Esophagus squamous epithelium (tissue), 5 donors: ENCODE measurements at regions not wholly inside any gene's neighbourhood (a gene's known extent, or its start where the extent isn't known, plus 50 kb on each side); places are given as distances from the start of the nearest gene placed in this dataset.

ENCODE experiments used
- DNase-seq: peaks from one replicate; lab custom pipeline; 2025; lab: John Stamatoyannopoulos, UW
- H3K27ac ChIP-seq, 4 donors: fragments of 200-600 bp; sonication (generic); one replicate each; pipeline ENCODE4 v1.5.1; 2016 to 2019; ENCODE audit warnings: mild to moderate bottlenecking in 1 of 4
- H3K27me3 ChIP-seq, 4 donors: fragments of 200-600 bp; sonication (generic); 1 replicate in 3 of 4; 2 replicates in 1 of 4; pipeline versions ENCODE4 v1.5.1 to v1.6.0; 2017 to 2021; ENCODE audit warnings: antibody characterized with exemption in 1 of 4
- H3K36me3 ChIP-seq, 3 donors: fragments of 200-600 bp; sonication (generic); one replicate each; pipeline ENCODE4 v1.5.1; 2016 to 2019
- H3K4me1 ChIP-seq, 3 donors: fragments of 200-600 bp; sonication (generic); one replicate each; pipeline ENCODE4 v1.5.1; 2017 to 2019
- H3K4me3 ChIP-seq, 4 donors: fragments of 200-600 bp; sonication (generic); 1 replicate in 3 of 4; 2 replicates in 1 of 4; pipeline ENCODE4 v1.5.1; 2016 to 2019; ENCODE audit warnings: mild to moderate bottlenecking in 2 of 4, moderate library complexity in 1 of 4
- H3K9me3 ChIP-seq, 3 donors: fragments of 200-600 bp; sonication (generic); one replicate each; pipeline ENCODE4 v1.5.1; 2016 to 2019
- CTCF ChIP-seq, 6 experiments: fragments of 450-650 bp in 4 of 6; fragments of 200-600 bp in 2 of 6; sonication (generic) in 2 of 6; IDR thresholded peaks; one replicate each; pipeline ENCODE4 v1.5.1; 2016 to 2019; ENCODE audit warnings: antibody characterized with exemption in 6 of 6, mild to moderate bottlenecking in 4 of 6, moderate library complexity in 4 of 6
- POLR2A ChIP-seq, 4 donors: fragments of 450-650 bp; IDR thresholded peaks; one replicate each; pipeline ENCODE4 v1.6.1; 2017; ENCODE audit warnings: antibody characterized with exemption in 4 of 4, mild to moderate bottlenecking in 4 of 4, moderate library complexity in 3 of 4
- WGBS, 2 donors: methylation state at CpG; one replicate each; pipeline ENCODE4 v1.1.5; 2018; 5-methylcytosine and 5-hydroxymethylcytosine counted together
- intact Hi-C: fragments of 100-400 bp; cut with DNase I; formaldehyde crosslinking; loops from one replicate; pipeline ENCODE4 v1.15.0; 2022
- donor health status: DM: yes; HTN: yes; CAD: no.

DNA sequence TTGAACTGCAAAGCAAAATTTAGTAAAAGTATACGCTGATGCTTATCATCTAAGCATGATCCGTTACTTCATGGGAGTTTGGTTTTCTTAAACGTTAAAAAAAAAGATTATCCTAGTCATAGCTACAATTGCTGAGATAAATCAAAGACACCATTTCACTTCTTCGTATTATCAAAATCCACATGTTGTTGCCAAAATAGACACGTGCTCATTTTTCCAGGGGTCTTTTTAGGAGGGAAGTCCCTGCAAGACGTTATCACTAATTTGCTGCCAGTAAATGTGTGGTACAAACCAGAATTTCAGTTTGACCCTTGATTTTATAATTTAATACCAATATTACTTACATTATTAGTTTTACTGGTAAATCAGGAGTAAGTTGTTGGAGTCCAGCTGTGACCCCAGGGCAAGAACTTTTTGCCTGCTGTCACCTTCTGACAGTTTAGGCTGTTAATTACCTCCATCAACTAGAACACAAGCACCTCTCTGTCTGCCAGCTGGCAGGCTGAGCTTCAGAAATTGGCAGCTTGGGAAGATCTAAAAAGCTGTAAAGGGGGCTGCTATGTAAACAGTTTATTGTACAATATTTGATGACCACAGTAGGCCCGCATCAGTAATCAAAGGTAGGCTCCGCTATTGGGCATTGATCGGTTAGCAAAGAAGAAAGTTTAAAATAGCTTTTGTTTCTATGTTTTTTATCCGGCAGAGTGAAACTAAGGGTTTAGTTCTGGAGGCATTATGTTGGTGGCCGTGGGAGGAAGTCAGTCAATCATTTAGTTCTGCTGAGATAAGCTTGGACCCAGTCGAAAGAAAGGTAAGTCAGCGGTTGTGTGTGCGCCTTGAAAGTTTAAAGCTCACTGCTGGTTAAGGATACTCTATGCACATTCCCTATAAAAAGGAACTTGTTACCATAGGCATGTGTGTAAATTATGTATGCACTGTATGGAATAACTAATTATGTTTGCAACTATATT is 196.4 kb downstream of the FBXO8 start:
- H3K9me3 ChIP-seq, result no peaks in the 10 kb centered on the region
- H3K36me3 ChIP-seq, result no peaks in the 10 kb centered on the region
- no peak for DNase-seq
- intact Hi-C loops, result no loop called here
- H3K4me3 ChIP-seq, result no peak overlapping the region
- no peaks in the 10 kb centered on the region for H3K4me1 ChIP-seq
- WGBS, 2 donors, result 45 to 51% methylated on average over 14 of the region's 14 CpGs
- no peaks in the 10 kb centered on the region for H3K27me3 ChIP-seq
- no peak overlapping the region for H3K27ac ChIP-seq
- TF ChIP-seq CTCF (IDR thresholded peaks at IDR 0.05) (no peak), POLR2A (IDR thresholded peaks at IDR 0.05) (no peak)

- no peak overlapping the region for H3K27ac ChIP-seq
Measured at GRCh38 chr4:174084981-174085380, 198.5 kb downstream of the FBXO8 start.

GRCh38 chr4:174084542-174084941 is 198.9 kb downstream of the FBXO8 start:
- Histone ChIP-seq H3K9me3 (no peaks in the 10 kb centered on the region), H3K27me3 (no peaks in the 10 kb centered on the region), H3K4me1 (no peaks in the 10 kb centered on the region), H3K4me3 (no peak overlapping the region), H3K27ac (no peak overlapping the region), H3K36me3 (no peaks in the 10 kb centered on the region)
- intact Hi-C loops, result no loop called here
- DNase-seq, result no peak
- TF ChIP-seq POLR2A (IDR thresholded peaks at IDR 0.05) (no peak), CTCF (IDR thresholded peaks at IDR 0.05) (no peak)
- WGBS, 2 donors, result 0% methylated on average over 1 of the region's 1 CpG; no CpG with 5 or more reads in 1 of the 2 donors

More at GRCh38 chr4:174084981-174085380, 198.5 kb downstream of the FBXO8 start:
- TF ChIP-seq CTCF (IDR thresholded peaks at IDR 0.05) (no peak), POLR2A (IDR thresholded peaks at IDR 0.05) (no peak)
- H3K4me3 ChIP-seq, result no peak overlapping the region
- intact Hi-C loops, result no loop called here
- 77 to 91% methylated on average over 2 of the region's 2 CpGs for WGBS, 2 donors
- H3K27me3 ChIP-seq, result no peaks in the 10 kb centered on the region
- no peaks in the 10 kb centered on the region for H3K4me1 ChIP-seq
- DNase-seq, result no peak
- no peaks in the 10 kb centered on the region for H3K9me3 ChIP-seq
- H3K36me3 ChIP-seq, result no peaks in the 10 kb centered on the region

DNA sequence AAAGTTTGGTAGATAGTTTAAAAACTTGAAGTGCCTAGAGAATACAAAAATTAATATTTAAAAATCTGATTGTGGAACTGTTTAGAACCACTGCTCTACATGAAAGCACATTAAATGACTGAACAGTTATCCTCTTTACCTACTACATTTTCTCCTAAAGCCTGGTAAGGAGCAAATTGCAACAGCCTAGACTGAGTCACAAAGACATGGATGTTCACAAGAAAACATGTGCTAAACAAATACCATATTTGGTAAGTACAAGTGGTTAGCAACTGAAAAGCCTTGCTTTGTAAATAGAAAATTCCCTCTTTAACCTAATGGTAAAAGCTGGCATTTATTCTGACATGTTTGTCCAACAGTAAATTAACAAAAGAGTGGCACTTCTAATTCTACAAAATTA is 203.1 kb downstream of the FBXO8 start:
- H3K4me3 ChIP-seq, result no peak overlapping the region
- TF ChIP-seq CTCF (IDR thresholded peaks at IDR 0.05) (no peak), POLR2A (IDR thresholded peaks at IDR 0.05) (no peak)
- intact Hi-C loops, result no loop called here
- H3K27me3 ChIP-seq, result no peaks in the 10 kb centered on the region
- H3K4me1 ChIP-seq, result no peaks in the 10 kb centered on the region
- no peaks in the 10 kb centered on the region for H3K9me3 ChIP-seq
- no peaks in the 10 kb centered on the region for H3K36me3 ChIP-seq
- no peak for DNase-seq
- H3K27ac ChIP-seq, result no peak overlapping the region

DNA sequence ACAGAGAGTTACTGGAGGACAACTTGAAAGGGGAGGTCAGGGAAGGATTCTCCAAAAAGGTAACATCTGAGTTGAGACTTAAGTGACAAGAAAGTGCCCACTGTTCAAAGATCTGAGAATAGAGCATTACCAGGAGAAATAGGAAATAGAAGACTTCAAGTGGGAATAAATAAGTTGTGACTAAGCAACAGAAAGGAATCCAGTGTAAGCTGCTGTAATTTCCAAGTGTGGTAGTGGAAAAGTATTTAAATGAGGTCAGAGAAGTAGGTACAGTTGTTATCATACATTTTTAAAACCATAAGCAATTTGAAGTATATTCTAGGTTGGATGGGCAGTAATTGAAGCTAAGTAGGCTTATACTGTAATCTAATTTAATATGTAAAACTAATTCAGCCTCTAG is 211.9 kb downstream of the FBXO8 start:
- intact Hi-C loops, result no loop called here
- TF ChIP-seq CTCF (IDR thresholded peaks at IDR 0.05), result no peak
- no peak for TF ChIP-seq POLR2A (IDR thresholded peaks at IDR 0.05)
- DNase-seq, result no peak
- H3K36me3 ChIP-seq, result no peaks in the 10 kb centered on the region
- no peaks in the 10 kb centered on the region for H3K4me1 ChIP-seq
- H3K27me3 ChIP-seq, result no peaks in the 10 kb centered on the region
- H3K27ac ChIP-seq, result no peak overlapping the region
- no peaks in the 10 kb centered on the region for H3K9me3 ChIP-seq
- no peak overlapping the region for H3K4me3 ChIP-seq
